HG03565 (cell line): ENCODE measurements at regions not wholly inside any gene's neighbourhood (a gene's known extent, or its start where the extent isn't known, plus 50 kb on each side); places are given as distances from the start of the nearest gene placed in this dataset.

Experiments used
- ATAC-seq: cut with Tn5 transposase; IDR thresholded peaks from one replicate; pipeline ENCODE4 v1.9.1; 2021; ENCODE audit warnings: mild to moderate bottlenecking, moderate library complexity; ENCODE audit not compliant: unreplicated experiment

GRCh38 chr11:112770033-112770432, 191.2 kb upstream of the NCAM1 start:
- ATAC-seq, result no peak

GRCh38 chr11:112770487-112770886, 190.7 kb upstream of the NCAM1 start:
- ATAC-seq, result no peak

GRCh38 chr11:112771851-112772250, 189.4 kb upstream of the NCAM1 start:
- no peak for ATAC-seq

- ATAC-seq, result no peak
Observed at GRCh38 chr11:112773264-112773663, 188.0 kb upstream of the NCAM1 start.

GRCh38 chr11:112776834-112777233, 184.4 kb upstream of the NCAM1 start:
- ATAC-seq, result no peak

- no peak for ATAC-seq
Observed at GRCh38 chr11:112777283-112777751, 183.9 kb upstream of the NCAM1 start.

- ATAC-seq, result no peak
Observed at GRCh38 chr11:112778091-112778876, 182.9 kb upstream of the NCAM1 start.

GRCh38 chr11:112778877-112779266, 182.3 kb upstream of the NCAM1 start:
- ATAC-seq, result no peak

- ATAC-seq, result no peak
Observed at GRCh38 chr11:112780351-112781087, 180.7 kb upstream of the NCAM1 start.

- ATAC-seq, result no peak
Observed at GRCh38 chr11:112783945-112784322, 177.3 kb upstream of the NCAM1 start.

GRCh38 chr11:112784323-112785073, 176.7 kb upstream of the NCAM1 start:
- no peak for ATAC-seq

- ATAC-seq, result no peak
Observed at GRCh38 chr11:112785149-112785548, 176.1 kb upstream of the NCAM1 start.

GRCh38 chr11:112785719-112786118, 175.5 kb upstream of the NCAM1 start:
- ATAC-seq, result no peak

GRCh38 chr11:112786196-112786595, 175.0 kb upstream of the NCAM1 start:
- no peak for ATAC-seq

- ATAC-seq, result no peak
Observed at GRCh38 chr11:112786886-112787530, 174.2 kb upstream of the NCAM1 start.

GRCh38 chr11:112789481-112789880, 171.7 kb upstream of the NCAM1 start:
- no peak for ATAC-seq

- no peak for ATAC-seq
Observed at GRCh38 chr11:112790286-112790685, 170.9 kb upstream of the NCAM1 start.

- ATAC-seq, result no peak
Observed at GRCh38 chr11:112792070-112792469, 169.2 kb upstream of the NCAM1 start.

- ATAC-seq, result no peak
Observed at GRCh38 chr11:112793416-112793815, 167.8 kb upstream of the NCAM1 start.

GRCh38 chr11:112794331-112794846, 166.8 kb upstream of the NCAM1 start:
- no peak for ATAC-seq
